SKM-1 (cell line): ENCODE measurements at regions not wholly inside any gene's neighbourhood (a gene's known extent, or its start where the extent isn't known, plus 50 kb on each side); places are given as distances from the start of the nearest gene placed in this dataset.

Experiments
- DNase-seq: peaks from one replicate; lab custom pipeline; 2025; ENCODE audit not compliant: unreplicated experiment; lab: John Stamatoyannopoulos, UW

GRCh38 chr6:109295774-109296156 lies 86.5 kb downstream of the CD164 start:
- DNase-seq: no peak

DNA sequence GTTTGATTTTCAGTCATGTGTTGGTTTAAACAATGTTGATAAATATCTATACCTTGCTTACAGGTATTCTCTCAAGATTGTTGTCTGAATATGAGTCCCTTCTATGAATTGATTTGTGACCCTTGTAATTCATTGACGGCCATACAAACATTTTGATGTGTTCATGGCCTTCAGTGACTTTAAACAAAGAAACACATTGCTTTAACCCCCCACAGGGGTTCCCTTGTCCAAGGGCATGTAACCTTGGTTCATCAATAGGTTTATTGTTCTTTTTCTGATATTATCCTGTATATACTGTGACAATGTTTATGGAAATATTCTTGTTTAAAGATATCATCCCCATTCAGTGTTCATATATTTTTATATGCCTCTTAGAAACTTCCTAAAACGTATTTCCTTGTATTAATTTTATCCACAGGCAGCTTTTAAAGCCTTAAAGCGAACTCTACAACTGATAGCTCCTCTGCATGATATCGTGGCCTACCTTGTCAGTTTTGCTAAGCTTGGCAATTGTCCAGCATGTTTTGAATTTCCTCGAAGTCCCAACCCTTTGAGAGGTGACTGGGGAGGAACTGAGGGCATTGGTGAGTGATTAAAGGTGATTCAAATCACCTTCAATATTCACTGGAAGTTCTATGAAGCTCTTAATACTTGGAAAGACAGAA lies 87.0 kb downstream of the CD164 start:
- no peak for DNase-seq

DNA sequence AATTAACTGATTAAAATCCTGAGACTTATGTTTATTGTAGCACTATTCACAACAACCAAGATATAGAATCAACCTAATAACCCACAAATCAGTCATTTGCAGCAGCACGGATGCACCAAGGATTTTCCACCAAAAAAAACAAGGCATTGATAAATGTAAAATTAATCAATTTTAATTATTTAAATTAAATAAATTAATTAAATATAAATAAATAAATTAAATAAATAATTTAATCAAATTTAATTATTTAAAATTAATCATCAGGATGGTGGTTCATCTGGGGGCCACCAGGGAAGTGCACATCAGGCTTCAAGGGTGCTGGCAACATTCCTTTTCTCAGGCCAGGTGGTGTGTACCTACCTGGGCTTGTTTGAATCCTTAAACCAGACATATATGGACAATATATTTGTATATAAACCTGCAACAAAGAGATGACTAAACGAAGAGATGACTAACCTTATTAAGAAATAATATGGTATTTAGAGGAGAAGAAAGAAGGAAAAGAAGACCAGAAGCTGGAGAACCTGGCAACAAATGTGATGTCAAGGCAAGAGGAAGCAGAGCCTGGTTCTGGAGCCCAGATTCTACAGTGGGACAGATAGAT lies 89.2 kb downstream of the CD164 start:
- no peak for DNase-seq

DNA sequence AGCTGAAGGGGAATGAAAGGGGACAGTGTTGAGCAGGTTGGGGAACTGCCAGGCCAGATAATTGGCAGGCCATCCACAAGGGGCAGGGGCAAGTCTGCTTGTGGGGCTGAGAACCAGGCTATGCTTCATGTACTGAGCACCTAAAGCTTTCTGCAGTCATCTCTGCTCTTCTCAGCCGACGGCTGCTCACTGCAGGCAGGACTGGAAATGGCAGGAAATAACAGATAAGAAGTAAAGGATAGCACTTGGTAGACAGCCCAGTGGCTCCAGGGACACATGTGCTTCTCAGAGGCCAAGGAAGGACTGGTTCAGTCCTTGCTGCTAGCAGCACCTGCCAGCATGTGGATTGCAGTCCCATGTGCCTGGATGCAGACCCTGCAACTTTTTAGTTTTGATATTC lies 89.8 kb downstream of the CD164 start:
- DNase-seq: no peak

GRCh38 chr6:109291902-109292301 lies 90.4 kb downstream of the CD164 start:
- DNase-seq: no peak

- no peak for DNase-seq
These were observed 91.9 kb downstream of the CD164 start for GRCh38 chr6:109290143-109290931.

GRCh38 chr6:109285366-109285765 lies 96.9 kb downstream of the CD164 start:
- DNase-seq: no peak

GRCh38 chr6:109284675-109285074 lies 97.6 kb downstream of the CD164 start:
- no peak for DNase-seq

GRCh38 chr6:109282756-109283155 lies 99.5 kb downstream of the CD164 start:
- no peak for DNase-seq

DNA sequence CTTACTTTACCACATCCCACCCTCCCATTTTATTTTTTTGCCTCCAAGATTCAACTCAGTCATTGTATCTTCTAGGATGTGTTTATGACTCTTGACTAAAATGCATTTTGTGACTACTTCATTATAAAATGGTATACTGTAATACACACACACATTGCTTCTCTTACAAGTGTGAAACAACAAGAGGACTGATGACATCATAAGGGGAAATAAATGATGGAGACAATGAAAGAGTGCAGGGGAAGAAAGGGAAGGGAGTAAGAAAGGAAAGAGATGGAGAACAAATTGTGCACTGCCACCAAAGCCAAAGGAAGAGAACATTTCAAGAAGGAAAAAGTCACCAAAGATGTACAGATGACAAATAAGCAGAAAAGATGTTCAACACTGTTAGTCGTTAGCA lies 102.6 kb downstream of the CD164 start:
- DNase-seq: no peak

GRCh38 chr6:109271622-109272021 lies 110.6 kb downstream of the CD164 start:
- DNase-seq: no peak

- no peak for DNase-seq
These were observed 112.2 kb downstream of the CD164 start for GRCh38 chr6:109269953-109270517.

DNA sequence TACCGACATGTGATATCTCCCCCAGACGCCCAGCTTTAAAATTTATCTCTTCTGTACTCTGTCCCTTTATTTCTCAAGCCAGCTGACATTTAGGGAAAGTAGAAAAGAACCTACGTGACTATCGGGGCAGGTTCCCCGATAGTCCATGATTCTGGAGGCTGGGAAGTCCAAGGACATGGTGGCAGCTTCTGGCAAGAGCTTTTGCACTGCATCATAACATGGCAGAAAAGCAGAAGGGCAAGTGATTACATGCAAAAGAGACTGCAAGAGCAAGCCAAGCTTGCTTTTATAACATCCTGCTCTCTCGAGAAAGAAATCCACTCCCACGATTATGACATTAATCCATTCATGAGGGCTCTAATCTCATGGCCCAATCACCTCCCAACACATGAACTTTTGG lies 113.2 kb downstream of the CD164 start:
- no peak for DNase-seq

- DNase-seq: no peak
These were observed 116.7 kb downstream of the CD164 start for GRCh38 chr6:109265530-109265929.

DNA sequence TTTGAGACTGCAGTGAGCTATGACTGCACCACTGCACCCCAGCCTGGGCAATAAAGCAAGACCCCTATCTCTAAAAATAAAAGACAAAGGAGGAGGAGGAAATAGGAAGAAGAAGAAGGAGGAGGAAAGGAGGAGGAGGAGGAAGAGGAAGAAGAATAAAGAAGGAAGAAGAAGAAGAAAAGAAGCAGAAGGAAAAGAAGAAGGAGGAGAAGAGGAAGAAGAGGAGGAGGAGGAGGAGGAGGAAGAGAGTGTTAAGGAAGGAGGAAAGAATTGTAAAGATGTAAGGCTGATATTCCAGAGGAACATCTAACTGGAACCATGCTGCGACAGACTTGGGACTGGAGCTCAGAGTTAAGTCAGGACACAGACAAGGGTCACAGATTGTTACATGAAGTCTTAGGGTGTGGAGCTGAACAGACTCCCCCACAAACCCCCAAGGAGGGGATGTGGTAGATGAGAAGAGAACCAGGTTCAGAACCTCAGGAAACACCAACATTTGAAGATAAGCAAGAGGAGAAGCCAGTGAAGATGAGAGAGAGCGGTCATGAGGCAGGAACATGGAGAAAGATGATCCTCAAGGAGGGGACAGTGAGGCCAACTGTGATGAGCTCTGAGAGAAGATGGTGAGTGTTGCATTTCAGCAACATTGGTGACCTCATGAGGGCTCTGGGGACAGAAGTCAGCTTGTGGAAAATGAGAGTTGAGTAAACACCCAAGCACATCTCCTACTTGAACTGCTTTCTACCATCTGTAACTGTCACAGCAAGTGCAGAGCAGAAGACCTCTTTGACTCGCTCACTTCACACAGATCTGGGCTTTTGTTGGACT lies 118.2 kb downstream of the CD164 start:
- no peak for DNase-seq

DNA sequence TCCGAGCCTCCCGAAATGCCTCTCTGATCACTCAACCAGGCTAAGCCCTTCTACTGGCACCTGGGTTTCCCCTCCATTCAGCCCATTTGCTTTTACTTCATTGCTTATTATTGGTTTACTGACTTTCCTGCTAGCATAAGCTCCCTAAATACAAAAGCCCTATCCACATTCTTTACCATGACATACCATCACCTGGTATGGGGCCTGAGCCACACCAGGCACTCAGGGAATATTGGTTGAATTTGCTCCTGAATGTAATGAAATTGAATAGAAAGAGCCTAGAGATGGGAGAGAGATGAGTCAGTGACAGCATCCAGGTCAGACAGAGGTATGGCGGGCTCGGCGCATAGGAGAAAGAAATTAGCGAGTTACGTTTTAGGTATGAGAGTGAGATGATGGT lies 120.0 kb downstream of the CD164 start:
- no peak for DNase-seq

DNA sequence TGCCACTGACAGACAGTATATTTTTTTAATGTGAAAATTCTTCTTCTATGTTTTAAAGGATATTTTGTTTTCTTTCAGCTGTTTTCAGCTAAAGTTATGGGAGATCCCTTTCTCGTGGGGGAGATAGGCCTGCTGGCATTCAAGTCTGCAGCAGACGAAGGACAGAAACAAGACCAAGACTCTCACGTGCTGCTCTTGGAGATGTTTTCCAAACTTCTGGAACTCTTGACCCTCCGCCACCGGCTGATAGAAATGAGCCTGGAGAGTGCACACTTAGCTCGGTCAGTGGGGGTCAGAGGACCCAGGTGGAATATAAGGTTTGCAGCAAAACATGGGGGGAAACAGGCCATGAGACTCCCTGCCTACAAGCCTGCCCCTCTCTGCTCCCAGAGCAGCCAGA lies 120.5 kb downstream of the CD164 start:
- DNase-seq: no peak

DNA sequence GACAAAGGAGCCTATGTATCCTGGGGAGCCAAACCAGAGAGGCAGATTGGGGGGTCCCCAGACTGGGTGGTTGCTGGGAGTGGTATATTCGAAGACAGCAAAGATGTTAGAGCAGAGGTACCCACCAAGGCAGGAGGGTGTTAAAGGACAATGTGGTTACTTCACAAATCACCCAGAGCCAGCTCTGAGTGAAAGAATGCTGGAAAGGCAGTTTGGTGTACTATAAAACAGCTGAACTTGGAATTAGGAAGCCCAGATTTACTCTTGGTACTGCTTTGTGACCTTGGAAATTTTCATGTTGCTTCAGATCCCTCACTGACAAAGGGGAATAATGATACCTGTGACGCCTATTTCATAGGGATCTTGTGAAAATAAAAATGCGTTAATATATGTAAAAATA lies 121.6 kb downstream of the CD164 start:
- DNase-seq: no peak

DNA sequence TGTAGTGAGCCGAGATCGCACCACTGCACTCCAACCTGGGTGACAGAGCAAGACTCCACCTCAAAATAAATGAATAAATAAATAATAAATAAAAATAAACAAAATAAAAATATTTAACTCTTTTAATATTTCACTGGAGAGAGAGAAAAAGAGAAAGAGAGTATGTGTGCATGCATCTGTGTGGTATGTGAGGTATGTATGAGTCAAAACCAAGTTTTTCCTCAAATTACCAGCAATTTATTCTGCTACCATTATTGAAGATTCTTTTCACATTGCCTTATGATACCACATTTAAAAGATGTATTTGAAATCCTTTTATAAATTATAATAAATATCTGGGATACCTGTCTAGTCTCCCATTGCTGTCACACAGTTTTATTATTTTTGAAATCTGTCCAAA lies 122.1 kb downstream of the CD164 start:
- no peak for DNase-seq

GRCh38 chr6:109258129-109258528 lies 124.1 kb downstream of the CD164 start:
- no peak for DNase-seq

DNA sequence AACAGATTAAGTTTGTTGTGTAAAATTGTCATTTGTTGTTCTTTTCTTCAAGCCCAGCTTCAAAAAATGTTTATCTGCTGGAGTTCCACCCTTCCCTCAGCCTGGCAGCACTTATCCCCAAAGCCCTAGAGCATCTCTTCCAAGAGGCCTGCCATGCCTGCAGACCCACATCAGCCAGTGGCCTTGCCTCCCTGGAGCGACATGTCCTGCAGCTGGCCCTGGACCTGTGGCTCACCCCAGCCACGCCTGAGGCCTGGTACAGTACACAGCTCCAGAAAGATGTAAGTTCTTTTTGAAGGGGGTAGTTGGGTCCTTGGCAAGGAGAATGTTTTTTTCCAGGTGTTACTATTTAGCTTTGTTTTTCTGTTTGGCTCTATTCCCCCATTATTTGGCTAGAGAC lies 124.8 kb downstream of the CD164 start:
- DNase-seq: no peak
